BLaER1 (cell line): ENCODE measurements at regions not wholly inside any gene's neighbourhood (a gene's known extent, or its start where the extent isn't known, plus 50 kb on each side); places are given as distances from the start of the nearest gene placed in this dataset.

Experiments
- H3K27ac ChIP-seq: shearing (Covaris generic); formaldehyde crosslinking; 2 replicates; pipeline ENCODE4 v1.8.1; 2022
- H3K27me3 ChIP-seq: shearing (Covaris generic); formaldehyde crosslinking; 2 replicates; pipeline ENCODE4 v1.8.1; 2022
- H3K36me3 ChIP-seq: shearing (Covaris generic); formaldehyde crosslinking; 2 replicates; pipeline ENCODE4 v1.8.1; 2022
- H3K4me1 ChIP-seq: shearing (Covaris generic); formaldehyde crosslinking; 2 replicates; pipeline ENCODE4 v1.8.1; 2022
- H3K4me2 ChIP-seq: shearing (Covaris generic); formaldehyde crosslinking; 2 replicates; pipeline ENCODE4 v1.8.1; 2022
- H3K4me3 ChIP-seq: shearing (Covaris generic); formaldehyde crosslinking; 2 replicates; pipeline ENCODE4 v1.8.1; 2022
- H3K9ac ChIP-seq: shearing (Covaris generic); formaldehyde crosslinking; 2 replicates; pipeline ENCODE4 v1.8.1; 2022
- H3K9me3 ChIP-seq: shearing (Covaris generic); formaldehyde crosslinking; 2 replicates; pipeline ENCODE4 v1.8.1; 2022
- H4K20me1 ChIP-seq: shearing (Covaris generic); formaldehyde crosslinking; 2 replicates; pipeline ENCODE4 v1.8.1; 2022
- Cebpa-rat ChIP-seq: shearing (Covaris generic); IDR thresholded peaks from 2 replicates; pipeline ENCODE4 v1.8.1; 2022

DNA sequence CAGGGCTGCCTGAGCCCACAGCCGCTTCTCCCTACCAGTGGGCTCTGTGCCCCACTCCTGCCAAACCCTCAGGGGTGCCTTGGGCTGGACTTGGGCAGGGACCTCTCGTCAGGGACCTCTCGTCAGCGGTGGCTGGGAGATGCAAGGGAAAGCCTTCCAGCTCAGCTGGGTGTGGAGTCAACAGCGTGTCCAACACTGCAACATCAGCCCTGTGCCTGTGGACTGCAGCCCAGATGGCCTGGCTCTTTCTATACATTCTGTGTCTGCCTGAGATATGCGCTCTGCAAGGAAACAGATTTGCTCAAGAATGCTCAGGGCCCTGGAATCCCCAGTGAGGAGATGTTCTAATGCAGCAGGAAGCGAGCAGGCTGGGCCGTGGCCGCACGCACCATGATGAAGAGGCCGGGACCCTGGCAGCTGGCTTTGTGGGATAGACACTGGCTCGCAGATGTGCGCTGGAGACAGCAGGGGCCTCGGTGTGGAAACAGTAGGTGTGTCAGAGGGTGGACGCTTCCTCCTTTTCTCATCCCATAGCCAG lies 85.0 kb upstream of the COL5A1 start:
- H3K9ac ChIP-seq = no peak overlapping the region; the same call in 1 of the 2 replicates
- no peaks in the 10 kb centered on the region for H4K20me1 ChIP-seq
- H3K4me3 ChIP-seq = no peak overlapping the region
- TF ChIP-seq Cebpa-rat = no peak
- H3K27me3 ChIP-seq = no peaks in the 10 kb centered on the region
- peaks cover 91% of the 10 kb centered on the region for H3K4me1 ChIP-seq
- no peaks in the 10 kb centered on the region for H3K36me3 ChIP-seq
- peak overlapping the region; percentile 98 for H3K4me2 ChIP-seq
- peak overlapping the region; percentile 66 for H3K27ac ChIP-seq
- H3K9me3 ChIP-seq = no peaks in the 10 kb centered on the region

DNA sequence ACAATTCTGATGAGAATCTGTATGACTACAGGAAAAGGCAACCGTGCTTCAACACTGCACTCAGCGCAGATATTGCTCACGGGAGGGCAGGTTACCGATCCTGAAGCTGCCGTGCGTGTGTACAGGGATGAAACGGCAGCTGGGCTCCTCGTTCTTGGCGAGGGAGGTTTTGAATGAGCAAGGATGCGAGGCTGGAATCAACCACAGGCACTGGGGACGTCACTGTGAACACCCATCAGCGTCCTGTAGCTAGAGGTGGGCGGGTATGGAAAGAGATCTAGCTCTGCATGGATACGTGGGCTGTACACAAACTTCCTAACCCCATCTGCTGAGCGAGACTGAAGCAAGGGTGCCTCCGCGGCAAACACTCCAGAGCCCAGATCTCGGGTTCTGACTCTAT lies 84.3 kb upstream of the COL5A1 start:
- H3K4me2 ChIP-seq = peak overlapping the region; percentile 98
- peak overlapping the region; percentile 66; the same call in 1 of the 2 replicates for H3K27ac ChIP-seq
- no peaks in the 10 kb centered on the region for H4K20me1 ChIP-seq
- no peaks in the 10 kb centered on the region for H3K9me3 ChIP-seq
- H3K27me3 ChIP-seq = no peaks in the 10 kb centered on the region
- H3K4me3 ChIP-seq = no peak overlapping the region
- no peaks in the 10 kb centered on the region for H3K36me3 ChIP-seq
- no peak for TF ChIP-seq Cebpa-rat
- no peak overlapping the region for H3K9ac ChIP-seq
- peaks cover 84% of the 10 kb centered on the region for H3K4me1 ChIP-seq

DNA sequence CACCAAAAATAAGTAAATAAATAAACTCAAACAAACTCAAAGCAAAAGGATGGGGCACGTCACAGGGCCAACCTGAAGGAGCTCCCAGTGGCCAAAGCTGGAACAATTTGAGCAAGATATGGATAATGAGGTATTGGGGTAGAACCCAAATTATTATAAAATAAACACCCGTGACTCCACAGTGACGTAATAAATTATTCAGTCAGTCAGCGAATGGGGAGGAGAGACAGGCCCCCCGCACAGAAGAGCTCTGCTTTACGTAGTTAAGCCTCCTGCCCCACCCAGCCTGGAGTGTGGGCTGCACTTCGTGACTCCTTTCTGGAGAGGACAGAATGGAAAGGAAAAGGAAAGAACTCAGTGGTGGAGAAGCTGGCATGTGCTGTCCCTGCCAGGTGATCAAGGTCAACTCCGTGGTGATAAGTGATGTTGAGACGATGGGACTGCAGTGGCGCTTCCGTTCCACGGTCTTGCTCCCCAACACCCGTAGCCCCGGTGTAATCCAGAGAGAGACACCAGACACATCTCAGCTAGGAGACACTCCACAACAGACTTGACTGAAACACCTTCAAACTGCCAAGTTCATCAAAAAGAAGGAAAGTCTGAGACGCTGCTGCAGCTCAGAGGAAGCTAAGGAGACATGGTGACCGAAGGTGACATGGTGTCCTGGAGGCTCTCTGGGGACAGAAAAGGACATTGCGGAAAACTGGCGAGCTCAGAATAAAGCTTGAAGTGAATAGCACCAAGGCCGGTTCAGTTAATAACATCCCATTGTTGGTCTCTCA lies 83.3 kb upstream of the COL5A1 start:
- Histone ChIP-seq H3K9me3 (peaks cover 2% of the 10 kb centered on the region), H3K9ac (no peak overlapping the region), H3K4me3 (no peak overlapping the region), H3K27me3 (no peaks in the 10 kb centered on the region), H3K4me2 (peak overlapping the region; percentile 98), H3K36me3 (no peaks in the 10 kb centered on the region), H4K20me1 (no peaks in the 10 kb centered on the region), H3K27ac (0 out of 2 replicates have a peak overlapping the region, but pooled peaks have one; percentile 2), H3K4me1 (peaks cover 74% of the 10 kb centered on the region)
- no peak for TF ChIP-seq Cebpa-rat

DNA sequence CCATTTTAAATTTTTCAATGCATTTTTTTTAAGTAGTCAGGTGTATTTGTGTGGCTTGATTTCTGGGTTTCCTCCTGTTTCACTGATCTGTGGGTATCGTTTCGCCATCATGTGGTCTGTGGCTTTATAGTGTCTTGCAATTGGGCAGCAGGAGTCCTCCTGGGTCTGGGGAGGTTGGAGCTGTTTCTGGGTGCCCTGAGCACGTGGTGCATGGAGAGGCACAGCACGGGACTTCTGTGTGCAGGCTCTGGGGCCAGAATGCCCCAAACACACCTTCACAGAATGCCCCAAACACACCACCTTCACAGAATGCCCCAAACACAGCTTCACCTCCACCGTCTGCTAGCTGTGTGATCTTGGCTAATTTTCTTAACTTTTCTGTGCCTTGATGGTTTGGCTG lies 82.6 kb upstream of the COL5A1 start:
- Histone ChIP-seq H3K9me3 (peaks cover 5% of the 10 kb centered on the region), H3K9ac (no peak overlapping the region), H4K20me1 (no peaks in the 10 kb centered on the region), H3K27ac (no peak overlapping the region), H3K4me3 (no peak overlapping the region), H3K36me3 (no peaks in the 10 kb centered on the region), H3K4me1 (peaks cover 67% of the 10 kb centered on the region), H3K4me2 (peak overlapping the region; percentile 98), H3K27me3 (no peaks in the 10 kb centered on the region)
- no peak for TF ChIP-seq Cebpa-rat

DNA sequence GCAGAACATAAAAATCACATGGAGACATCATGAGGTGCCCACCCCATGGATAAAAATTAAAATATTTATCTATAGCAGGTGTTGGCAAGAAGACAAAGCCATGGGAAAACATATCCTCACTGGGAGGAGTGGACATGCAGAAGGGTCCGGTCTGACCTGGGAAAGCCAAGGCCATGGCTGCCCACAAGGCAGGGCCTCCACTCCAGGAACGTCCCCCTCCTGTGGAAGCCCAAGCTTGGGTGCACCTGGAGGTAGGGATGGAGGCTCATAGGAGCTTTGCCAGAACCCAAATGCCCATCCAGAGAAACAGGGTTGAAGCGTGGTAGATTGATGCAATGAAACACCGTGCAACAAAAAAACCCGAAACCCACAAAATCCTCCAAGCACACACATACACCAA lies 81.4 kb upstream of the COL5A1 start:
- Histone ChIP-seq H3K4me3 (no peak overlapping the region), H3K27ac (no peak overlapping the region), H3K27me3 (no peaks in the 10 kb centered on the region), H3K9ac (no peak overlapping the region), H3K4me2 (peak overlapping the region; percentile 43), H4K20me1 (no peaks in the 10 kb centered on the region), H3K9me3 (peaks cover 12% of the 10 kb centered on the region), H3K4me1 (peaks cover 55% of the 10 kb centered on the region), H3K36me3 (no peaks in the 10 kb centered on the region)
- TF ChIP-seq Cebpa-rat = no peak

DNA sequence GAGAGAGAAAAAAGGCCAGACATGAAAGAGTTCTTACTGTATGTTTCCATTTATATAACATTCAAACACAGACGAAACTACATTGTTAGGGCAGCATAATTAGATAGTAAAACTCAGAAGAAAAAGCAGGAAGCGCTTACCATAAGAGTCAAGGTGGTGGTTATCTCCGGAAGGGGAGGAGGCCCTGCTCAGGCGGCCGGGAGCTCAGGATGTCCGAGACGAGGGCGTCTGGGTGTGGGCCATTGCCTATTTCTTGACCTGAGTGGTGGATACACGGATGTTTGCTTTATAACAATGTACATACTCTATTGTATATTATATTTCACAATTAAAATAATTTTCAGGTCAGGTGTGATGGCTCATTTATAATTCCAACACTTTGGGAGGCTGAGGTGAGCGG lies 80.9 kb upstream of the COL5A1 start:
- Histone ChIP-seq H3K4me3 (no peak overlapping the region), H4K20me1 (no peaks in the 10 kb centered on the region), H3K27ac (no peak overlapping the region), H3K27me3 (no peaks in the 10 kb centered on the region), H3K9ac (no peak overlapping the region), H3K4me2 (peak overlapping the region; percentile 43), H3K9me3 (peaks cover 16% of the 10 kb centered on the region), H3K36me3 (no peaks in the 10 kb centered on the region), H3K4me1 (peaks cover 50% of the 10 kb centered on the region)
- no peak for TF ChIP-seq Cebpa-rat

DNA sequence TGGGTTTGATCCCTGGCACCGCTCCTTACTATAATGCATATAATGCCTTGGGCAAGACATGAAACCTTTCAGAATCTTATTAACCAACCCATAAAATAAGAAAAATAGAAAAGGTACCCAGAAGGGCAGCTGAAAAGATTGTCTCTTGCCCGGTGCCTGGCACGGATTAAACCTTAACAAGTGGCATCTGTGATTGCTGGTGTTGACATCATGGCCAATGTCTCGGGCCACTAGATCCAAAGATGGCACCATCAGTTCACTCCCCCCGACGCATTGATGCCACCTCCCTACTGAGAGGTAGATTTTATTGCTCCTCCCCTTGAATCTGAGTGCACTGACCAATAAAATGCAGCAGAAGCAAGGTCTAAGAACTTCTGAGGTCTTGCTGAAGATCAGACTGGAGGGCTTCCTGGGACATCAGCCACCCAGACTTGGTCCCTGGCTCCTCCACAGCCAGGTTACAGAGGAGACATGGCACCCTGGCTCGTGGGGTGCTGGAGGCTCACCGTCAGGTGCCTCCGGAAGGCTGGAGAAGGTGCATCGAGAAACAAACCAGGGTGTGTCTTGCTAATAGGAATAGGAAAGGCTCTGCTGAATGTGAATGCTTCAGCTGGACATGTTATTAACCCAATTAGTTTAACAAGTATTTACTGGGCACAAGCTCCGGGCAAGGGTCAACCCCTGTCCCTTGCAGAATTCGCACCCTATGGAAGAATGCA lies 80.0 kb upstream of the COL5A1 start:
- Histone ChIP-seq H3K9ac (no peak overlapping the region), H3K4me3 (no peak overlapping the region), H3K9me3 (peaks cover 26% of the 10 kb centered on the region), H3K27ac (no peak overlapping the region), H3K36me3 (no peaks in the 10 kb centered on the region), H3K27me3 (no peaks in the 10 kb centered on the region), H3K4me2 (no peak overlapping the region), H4K20me1 (no peaks in the 10 kb centered on the region), H3K4me1 (peaks cover 41% of the 10 kb centered on the region)
- TF ChIP-seq Cebpa-rat = no peak

DNA sequence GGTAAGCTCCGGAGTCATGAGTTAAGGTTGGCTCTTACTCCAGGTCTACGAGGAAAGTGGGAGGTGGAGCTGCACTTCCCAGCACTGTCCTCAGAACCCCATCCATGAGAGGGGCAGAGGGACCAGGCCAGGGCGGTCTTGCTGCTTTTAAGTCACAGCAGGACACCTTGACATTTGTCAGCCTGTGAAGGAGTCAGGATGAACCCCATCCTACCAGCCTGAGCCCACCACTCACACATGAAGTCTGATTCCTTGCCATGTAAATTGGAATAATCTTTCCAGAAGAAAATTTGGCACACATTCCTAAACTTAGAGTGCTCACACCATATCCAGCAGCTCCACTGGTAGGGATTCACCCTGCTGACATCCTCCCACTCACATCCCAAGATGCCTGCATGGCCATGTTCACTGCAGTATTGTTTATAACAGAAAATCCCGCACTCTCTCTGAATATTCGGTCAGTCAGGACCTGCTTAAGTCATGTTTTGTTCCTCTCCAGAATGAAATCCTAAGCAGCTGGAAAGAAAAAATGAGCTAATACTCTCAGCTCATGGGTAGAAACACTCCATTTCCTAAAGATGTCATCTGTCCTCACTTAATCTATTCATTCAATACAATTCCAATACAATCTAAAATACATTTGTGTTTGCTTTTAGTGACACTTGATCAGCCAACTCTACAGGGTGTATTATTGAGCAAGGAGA lies 79.3 kb upstream of the COL5A1 start:
- no peaks in the 10 kb centered on the region for H4K20me1 ChIP-seq
- no peak overlapping the region for H3K27ac ChIP-seq
- TF ChIP-seq Cebpa-rat = no peak
- peaks cover 34% of the 10 kb centered on the region for H3K4me1 ChIP-seq
- no peak overlapping the region for H3K4me2 ChIP-seq
- H3K9me3 ChIP-seq = peaks cover 32% of the 10 kb centered on the region
- H3K4me3 ChIP-seq = no peak overlapping the region
- no peaks in the 10 kb centered on the region for H3K27me3 ChIP-seq
- H3K9ac ChIP-seq = no peak overlapping the region
- H3K36me3 ChIP-seq = no peaks in the 10 kb centered on the region

DNA sequence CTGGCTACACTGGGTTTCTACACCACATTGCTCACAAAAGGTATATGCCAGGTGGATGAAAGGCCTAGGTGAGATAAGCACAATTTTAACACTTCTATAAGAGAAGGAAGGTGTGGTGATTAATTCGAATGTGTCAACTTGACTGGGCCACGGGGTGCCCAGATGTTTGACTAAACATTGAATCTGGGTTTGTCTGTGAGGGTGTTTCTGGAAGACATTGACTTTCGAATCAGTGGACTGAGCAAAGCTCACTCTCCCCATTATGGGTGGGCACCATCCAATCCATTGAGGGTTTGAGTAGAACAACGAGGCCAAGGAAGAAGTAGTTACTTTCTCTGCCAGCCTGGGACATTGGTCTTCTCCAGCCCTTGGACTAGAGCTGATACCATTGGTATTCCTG lies 78.2 kb upstream of the COL5A1 start:
- Histone ChIP-seq H3K27me3 (no peaks in the 10 kb centered on the region), H3K9me3 (peaks cover 32% of the 10 kb centered on the region), H3K4me1 (peaks cover 31% of the 10 kb centered on the region), H3K4me2 (no peak overlapping the region), H3K27ac (no peak overlapping the region), H4K20me1 (no peaks in the 10 kb centered on the region), H3K9ac (no peak overlapping the region), H3K36me3 (no peaks in the 10 kb centered on the region), H3K4me3 (no peak overlapping the region)
- no peak for TF ChIP-seq Cebpa-rat
